ENCODE measurements at regions not wholly inside any gene's neighbourhood (a gene's known extent, or its start where the extent isn't known, plus 50 kb on each side); places are given as distances from the start of the nearest gene placed in this dataset.

DNA sequence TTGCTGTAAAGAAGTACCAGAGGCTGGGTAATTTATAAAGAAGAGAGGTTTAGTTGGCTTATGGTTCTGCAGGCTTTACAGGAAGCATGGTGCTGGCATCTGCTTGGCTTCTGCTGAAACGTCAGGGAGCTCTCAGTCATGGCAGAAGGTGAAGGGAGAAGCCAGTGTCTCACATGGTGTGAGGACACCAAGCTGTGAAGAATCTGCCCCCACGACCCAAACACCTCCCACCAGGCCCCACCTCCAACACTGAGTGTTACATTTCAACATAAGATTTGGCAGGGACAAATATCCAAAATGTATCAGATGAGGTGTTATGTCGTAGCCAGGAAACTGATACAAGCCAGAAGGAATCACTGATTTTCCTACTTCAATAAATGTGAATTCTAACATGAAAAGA lies 136.5 kb downstream of the CYSLTR2 start:
- Mint-ChIP-seq H3K27me3 (ENCODE audit: low read depth) (no peaks in the 10 kb centered on the region), H3K27ac (no peak overlapping the region), H3K9me3 (no peaks in the 10 kb centered on the region), H3K4me1 (ENCODE audit: low read depth) (no peaks in the 10 kb centered on the region), H3K36me3 (ENCODE audit: low read depth) (no peaks in the 10 kb centered on the region), H3K4me3 (no peak overlapping the region)

DNA sequence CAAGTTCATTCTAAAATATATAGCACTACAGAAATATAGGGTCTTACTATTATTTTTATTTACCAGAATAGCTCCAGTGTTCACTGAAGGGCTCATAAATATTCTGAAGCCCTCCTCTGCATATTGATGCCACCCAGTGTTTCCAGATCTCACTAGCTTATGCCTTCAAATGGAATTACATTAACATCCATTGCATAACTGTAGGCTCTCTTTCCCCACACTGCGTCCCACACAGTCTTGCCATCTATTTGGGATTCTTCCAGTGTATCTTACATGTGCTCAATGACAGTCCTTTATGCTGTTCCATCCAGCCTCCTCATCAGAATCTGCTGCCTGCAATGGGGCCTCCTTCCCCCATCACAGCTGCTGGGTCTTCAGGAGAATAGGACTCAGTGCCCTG lies 137.2 kb downstream of the CYSLTR2 start:
- H3K36me3 Mint-ChIP-seq (ENCODE audit: low read depth): no peaks in the 10 kb centered on the region
- H3K9me3 Mint-ChIP-seq: no peaks in the 10 kb centered on the region
- no peaks in the 10 kb centered on the region for H3K27me3 Mint-ChIP-seq (ENCODE audit: low read depth)
- H3K4me1 Mint-ChIP-seq (ENCODE audit: low read depth): no peaks in the 10 kb centered on the region
- H3K4me3 Mint-ChIP-seq: no peak overlapping the region
- no peak overlapping the region for H3K27ac Mint-ChIP-seq

DNA sequence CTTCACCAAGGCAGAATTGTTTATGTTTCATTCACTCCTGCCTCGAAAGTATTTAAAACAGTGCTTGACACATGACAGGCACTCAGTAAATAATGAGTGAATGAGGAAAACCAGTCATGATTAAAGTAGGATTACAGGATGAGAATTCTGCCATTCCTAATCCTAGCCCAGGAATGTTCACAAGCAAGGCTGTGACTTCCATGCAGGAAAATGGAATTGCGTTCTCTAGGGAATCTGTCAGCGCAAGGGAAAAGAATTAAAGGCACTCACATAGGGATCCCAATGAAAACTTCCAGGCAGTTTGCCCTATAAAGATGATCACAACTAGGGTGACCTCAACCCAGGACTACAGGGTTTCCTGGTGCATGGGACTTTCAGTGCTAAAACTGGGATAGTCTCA lies 143.4 kb downstream of the CYSLTR2 start:
- Mint-ChIP-seq H3K27ac (no peak overlapping the region), H3K4me3 (no peak overlapping the region), H3K4me1 (ENCODE audit: low read depth) (no peaks in the 10 kb centered on the region), H3K36me3 (ENCODE audit: low read depth) (no peaks in the 10 kb centered on the region), H3K9me3 (peaks cover 14% of the 10 kb centered on the region), H3K27me3 (ENCODE audit: low read depth) (peaks cover 6% of the 10 kb centered on the region)

DNA sequence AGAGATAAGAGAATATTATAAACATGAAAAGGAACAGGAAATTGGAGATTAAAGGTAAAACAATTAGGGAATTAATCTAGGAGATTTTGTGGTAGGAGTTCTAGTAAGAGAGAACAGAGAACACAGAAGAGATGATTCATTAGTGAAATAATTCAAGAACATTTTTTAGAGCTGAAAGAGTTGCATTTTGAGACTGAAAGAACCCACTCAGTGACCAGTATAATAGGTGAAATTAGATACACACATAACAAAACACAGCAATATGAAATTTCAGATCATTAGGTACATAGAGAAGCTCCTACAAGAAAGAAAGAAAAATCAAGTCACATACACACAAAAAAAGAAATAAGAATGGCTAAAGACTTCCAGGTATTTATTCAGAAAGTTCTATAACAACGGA lies 144.0 kb downstream of the CYSLTR2 start:
- H3K27me3 Mint-ChIP-seq (ENCODE audit: low read depth): peaks cover 6% of the 10 kb centered on the region
- H3K4me1 Mint-ChIP-seq (ENCODE audit: low read depth): no peaks in the 10 kb centered on the region
- no peak overlapping the region for H3K27ac Mint-ChIP-seq
- H3K9me3 Mint-ChIP-seq: peaks cover 14% of the 10 kb centered on the region
- no peak overlapping the region for H3K4me3 Mint-ChIP-seq
- H3K36me3 Mint-ChIP-seq (ENCODE audit: low read depth): no peaks in the 10 kb centered on the region

DNA sequence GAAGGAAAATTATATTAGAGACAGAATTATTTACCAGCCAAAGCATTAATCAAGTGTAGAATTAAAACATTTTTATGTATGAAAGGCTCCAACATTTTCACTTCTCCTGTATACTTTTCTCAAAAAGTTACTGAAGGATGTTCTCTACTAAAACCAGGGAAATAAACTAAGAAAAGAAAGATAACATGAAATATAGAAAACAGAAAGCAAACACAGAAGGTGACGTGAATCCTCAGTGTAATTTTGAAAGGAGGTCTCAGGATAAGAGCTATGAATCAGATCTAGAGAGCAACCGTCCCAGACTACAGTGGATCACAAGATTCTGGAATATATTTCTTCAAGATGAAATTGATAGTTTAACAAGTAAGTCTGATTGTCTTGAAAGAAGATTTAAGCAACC lies 144.5 kb downstream of the CYSLTR2 start:
- H3K4me1 Mint-ChIP-seq (ENCODE audit: low read depth): no peaks in the 10 kb centered on the region
- no peak overlapping the region for H3K4me3 Mint-ChIP-seq
- H3K9me3 Mint-ChIP-seq: peaks cover 18% of the 10 kb centered on the region
- no peak overlapping the region for H3K27ac Mint-ChIP-seq
- peaks cover 2% of the 10 kb centered on the region for H3K36me3 Mint-ChIP-seq (ENCODE audit: low read depth)
- H3K27me3 Mint-ChIP-seq (ENCODE audit: low read depth): peaks cover 6% of the 10 kb centered on the region

DNA sequence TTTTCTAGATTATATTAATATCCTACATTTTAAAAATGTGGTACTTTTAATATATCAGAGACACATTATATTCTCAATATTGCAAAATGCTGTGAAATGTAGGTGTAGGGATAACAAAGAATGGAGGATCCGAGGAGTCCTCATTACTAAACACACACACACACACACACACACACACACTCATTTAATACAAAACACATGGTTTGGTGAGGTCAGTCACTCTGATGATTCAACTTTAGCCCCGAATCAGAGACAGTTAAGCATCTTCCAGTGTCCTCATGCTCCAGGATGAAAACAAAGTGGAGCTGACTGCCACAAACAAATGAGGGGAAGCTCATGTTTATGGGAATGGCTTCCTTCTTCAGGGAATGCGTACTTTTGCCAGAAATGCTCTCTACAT lies 147.5 kb downstream of the CYSLTR2 start:
- H3K27ac Mint-ChIP-seq: no peak overlapping the region
- H3K9me3 Mint-ChIP-seq: peaks cover 20% of the 10 kb centered on the region
- peaks cover 6% of the 10 kb centered on the region for H3K27me3 Mint-ChIP-seq (ENCODE audit: low read depth)
- H3K36me3 Mint-ChIP-seq (ENCODE audit: low read depth): peaks cover 5% of the 10 kb centered on the region
- H3K4me1 Mint-ChIP-seq (ENCODE audit: low read depth): peaks cover 15% of the 10 kb centered on the region
- no peak overlapping the region for H3K4me3 Mint-ChIP-seq

DNA sequence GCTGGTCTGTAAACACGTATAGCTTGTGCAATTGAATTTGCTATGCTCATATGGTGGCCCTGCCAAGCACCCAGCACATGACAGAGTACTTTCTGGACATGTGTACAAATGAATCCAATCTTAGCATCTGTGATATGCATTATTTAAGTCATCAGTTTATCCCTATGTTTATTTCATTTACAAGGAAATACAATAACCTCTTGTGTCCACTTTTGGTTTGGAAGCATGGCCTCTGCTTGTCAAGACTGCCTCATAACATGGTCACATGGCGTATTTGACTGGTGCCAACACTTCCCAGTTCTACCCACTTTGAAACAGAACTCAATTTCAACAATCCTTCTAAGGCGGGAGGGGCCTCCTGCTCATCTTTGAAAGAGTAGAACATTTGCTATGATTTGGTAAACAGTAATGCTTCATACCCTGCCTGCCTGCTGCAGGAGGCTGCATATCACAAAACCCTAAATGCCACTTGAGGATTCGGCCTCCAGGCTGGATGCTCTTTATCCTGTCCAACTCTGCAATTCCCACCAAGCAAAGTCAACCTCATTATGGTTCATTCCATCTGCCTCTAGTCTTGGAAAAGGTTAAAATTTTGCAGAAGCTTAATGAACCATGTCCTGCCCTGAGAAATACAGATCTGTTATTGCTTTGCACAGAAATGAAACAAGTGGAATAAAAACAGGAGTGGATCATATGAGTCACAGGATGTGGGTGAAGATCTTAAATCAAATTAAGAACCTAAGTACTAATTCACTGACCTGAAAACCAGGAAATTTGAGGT lies 151.3 kb downstream of the CYSLTR2 start:
- no peak overlapping the region for H3K4me3 Mint-ChIP-seq
- H3K4me1 Mint-ChIP-seq (ENCODE audit: low read depth): peaks cover 24% of the 10 kb centered on the region
- H3K27me3 Mint-ChIP-seq (ENCODE audit: low read depth): no peaks in the 10 kb centered on the region
- H3K36me3 Mint-ChIP-seq (ENCODE audit: low read depth): peaks cover 11% of the 10 kb centered on the region
- H3K27ac Mint-ChIP-seq: peak overlapping the region; percentile 60
- peaks cover 15% of the 10 kb centered on the region for H3K9me3 Mint-ChIP-seq

DNA sequence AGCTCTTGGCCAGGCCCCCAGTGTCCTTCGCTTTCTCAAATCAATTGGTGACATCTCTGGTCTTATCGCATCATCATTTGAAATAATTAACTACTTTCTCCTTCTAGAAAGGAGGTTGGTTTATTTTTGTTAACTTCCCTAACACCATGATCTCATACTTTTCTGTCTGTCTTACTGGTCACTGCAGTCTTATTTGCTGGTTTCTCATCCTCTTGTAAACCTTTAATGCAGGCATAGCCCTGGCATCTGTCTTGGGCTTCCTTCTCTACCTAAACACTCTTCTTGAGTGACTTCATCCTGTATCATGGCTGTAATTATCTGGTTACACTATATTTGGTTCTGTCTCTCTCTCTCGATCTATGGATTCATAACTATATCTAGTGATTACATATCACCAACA lies 152.8 kb downstream of the CYSLTR2 start:
- H3K4me3 Mint-ChIP-seq: no peak overlapping the region
- H3K4me1 Mint-ChIP-seq (ENCODE audit: low read depth): peaks cover 24% of the 10 kb centered on the region
- peaks cover 2% of the 10 kb centered on the region for H3K27me3 Mint-ChIP-seq (ENCODE audit: low read depth)
- peak overlapping the region; percentile 6 for H3K27ac Mint-ChIP-seq
- H3K36me3 Mint-ChIP-seq (ENCODE audit: low read depth): peaks cover 12% of the 10 kb centered on the region
- peaks cover 17% of the 10 kb centered on the region for H3K9me3 Mint-ChIP-seq

DNA sequence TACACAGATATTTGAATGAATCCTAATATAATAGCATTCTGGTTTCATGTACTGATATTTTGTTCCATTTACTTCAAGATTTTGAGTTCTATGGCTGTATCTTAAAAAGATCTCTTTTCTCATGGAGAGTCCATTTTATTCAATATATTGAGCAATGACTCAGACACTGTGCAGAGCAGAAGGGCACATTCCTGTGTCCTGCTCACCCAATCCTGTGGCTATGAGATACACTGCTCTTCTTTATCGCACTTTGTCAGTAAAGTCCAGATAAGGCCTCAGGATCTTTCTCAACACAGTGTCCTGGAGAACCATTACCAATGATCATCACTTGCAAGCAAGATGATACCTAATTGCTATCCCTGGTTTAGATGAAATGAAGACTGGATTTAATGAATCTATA lies 155.0 kb downstream of the CYSLTR2 start:
- peaks cover 8% of the 10 kb centered on the region for H3K36me3 Mint-ChIP-seq (ENCODE audit: low read depth)
- H3K9me3 Mint-ChIP-seq: peaks cover 13% of the 10 kb centered on the region
- peaks cover 7% of the 10 kb centered on the region for H3K27me3 Mint-ChIP-seq (ENCODE audit: low read depth)
- H3K4me1 Mint-ChIP-seq (ENCODE audit: low read depth): peaks cover 24% of the 10 kb centered on the region
- no peak overlapping the region for H3K4me3 Mint-ChIP-seq
- H3K27ac Mint-ChIP-seq: no peak overlapping the region

DNA sequence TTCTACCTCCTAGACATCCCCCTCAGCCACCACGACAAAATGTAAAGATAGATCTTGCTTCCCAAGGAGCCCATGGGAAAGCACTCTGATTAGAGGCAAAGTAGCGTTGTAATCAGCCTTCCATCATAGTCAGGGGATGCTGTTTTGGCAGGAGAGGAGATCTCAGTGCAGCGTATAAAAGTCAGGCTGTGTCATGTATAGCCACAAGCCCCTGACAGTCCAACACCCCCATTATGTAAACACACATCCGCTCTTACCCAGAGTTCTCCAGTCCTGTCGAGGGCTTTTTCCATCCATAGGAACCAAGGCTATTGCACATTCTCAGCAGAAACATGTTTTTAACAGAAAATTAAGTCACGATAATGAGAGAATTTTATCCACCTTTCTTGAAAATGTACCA lies 156.3 kb downstream of the CYSLTR2 start:
- peaks cover 9% of the 10 kb centered on the region for H3K27me3 Mint-ChIP-seq (ENCODE audit: low read depth)
- H3K27ac Mint-ChIP-seq: no peak overlapping the region

DNA sequence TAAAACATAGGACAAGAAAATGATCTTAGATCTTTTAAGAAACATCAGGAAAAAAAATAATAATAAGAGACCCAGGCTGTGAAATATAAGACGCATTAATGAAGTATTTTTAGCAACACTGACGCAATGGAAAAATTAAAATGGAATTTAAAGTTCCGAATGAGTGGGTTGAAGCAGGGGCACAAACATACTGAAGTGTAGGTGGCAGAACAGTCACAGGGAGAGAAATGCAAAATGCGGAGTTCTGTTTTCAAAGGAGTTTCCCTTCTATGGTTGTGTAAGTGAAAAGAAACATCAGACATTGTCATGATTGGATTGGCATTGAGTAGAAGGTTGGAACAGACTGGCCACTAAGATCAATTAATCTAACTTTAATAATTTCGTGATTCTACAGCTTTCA lies 159.8 kb downstream of the CYSLTR2 start:
- Mint-ChIP-seq H3K4me1 (ENCODE audit: low read depth) (peaks cover 12% of the 10 kb centered on the region), H3K4me3 (no peak overlapping the region), H3K9me3 (peaks cover 4% of the 10 kb centered on the region), H3K27me3 (ENCODE audit: low read depth) (peaks cover 9% of the 10 kb centered on the region), H3K27ac (no peak overlapping the region), H3K36me3 (ENCODE audit: low read depth) (peaks cover 3% of the 10 kb centered on the region)

More for the DNA sequence above, 156.3 kb downstream of the CYSLTR2 start:
- Mint-ChIP-seq H3K36me3 (ENCODE audit: low read depth) (peaks cover 8% of the 10 kb centered on the region), H3K4me3 (no peak overlapping the region), H3K9me3 (peaks cover 13% of the 10 kb centered on the region), H3K4me1 (ENCODE audit: low read depth) (peaks cover 19% of the 10 kb centered on the region)

DNA sequence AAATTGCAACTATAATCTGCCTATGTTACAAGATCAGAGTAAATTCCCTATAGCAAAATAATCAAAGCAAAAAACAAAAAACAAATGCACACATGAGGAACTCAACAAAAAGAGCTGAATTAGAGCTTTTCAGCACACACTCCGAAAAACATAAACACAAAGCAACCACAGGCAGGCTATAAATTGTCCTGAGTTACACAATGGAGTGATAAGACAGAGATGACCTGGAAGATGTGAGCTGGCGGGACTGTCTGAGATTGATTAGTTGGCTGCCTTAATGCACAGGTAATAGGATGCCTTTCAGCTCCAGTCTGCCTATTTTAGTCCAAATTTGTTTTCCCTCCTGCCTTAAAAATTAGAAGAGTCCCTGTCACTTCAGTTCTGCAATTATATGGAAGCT lies 159.0 kb upstream of the FNDC3A start:
- Mint-ChIP-seq H3K27me3 (ENCODE audit: low read depth) (peaks cover 6% of the 10 kb centered on the region), H3K4me1 (ENCODE audit: low read depth) (peaks cover 12% of the 10 kb centered on the region), H3K36me3 (ENCODE audit: low read depth) (peaks cover 2% of the 10 kb centered on the region), H3K27ac (no peak overlapping the region), H3K4me3 (peak overlapping the region; percentile 66), H3K9me3 (peaks cover under 1% of the 10 kb centered on the region)

DNA sequence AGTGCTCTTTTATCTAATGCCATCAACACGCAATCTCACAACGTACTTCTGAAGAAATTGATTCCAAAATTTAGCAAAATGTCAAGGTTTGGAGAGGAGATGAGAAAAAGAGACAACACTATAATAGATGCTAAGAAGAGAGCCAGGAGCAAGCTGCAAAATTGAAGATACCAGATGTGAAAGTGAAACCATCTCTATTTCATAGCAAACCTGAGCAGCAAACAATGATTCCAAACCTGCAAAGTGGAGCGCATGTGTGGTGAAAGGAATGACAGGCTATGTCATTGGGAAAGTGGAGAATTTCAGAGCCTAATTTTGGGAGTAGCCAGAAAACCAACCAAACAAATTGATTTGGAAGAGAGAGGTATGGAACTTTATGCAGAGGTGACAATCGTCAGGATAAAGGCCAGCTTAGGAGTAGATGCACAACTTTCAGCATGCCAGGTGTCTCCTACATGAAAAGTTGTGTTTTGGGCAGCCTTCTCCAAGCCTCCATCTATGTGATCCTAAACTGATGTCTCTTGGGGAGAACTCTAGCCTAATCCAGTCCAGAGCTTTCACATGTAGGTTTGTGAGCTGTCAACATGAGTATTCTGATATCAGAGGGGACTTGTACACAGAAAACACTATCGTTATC lies 158.4 kb upstream of the FNDC3A start:
- Mint-ChIP-seq H3K9me3 (no peaks in the 10 kb centered on the region), H3K4me1 (ENCODE audit: low read depth) (peaks cover 12% of the 10 kb centered on the region), H3K27ac (peak overlapping the region; percentile 1), H3K4me3 (peak overlapping the region; percentile 66), H3K27me3 (ENCODE audit: low read depth) (peaks cover 6% of the 10 kb centered on the region), H3K36me3 (ENCODE audit: low read depth) (peaks cover 2% of the 10 kb centered on the region)

DNA sequence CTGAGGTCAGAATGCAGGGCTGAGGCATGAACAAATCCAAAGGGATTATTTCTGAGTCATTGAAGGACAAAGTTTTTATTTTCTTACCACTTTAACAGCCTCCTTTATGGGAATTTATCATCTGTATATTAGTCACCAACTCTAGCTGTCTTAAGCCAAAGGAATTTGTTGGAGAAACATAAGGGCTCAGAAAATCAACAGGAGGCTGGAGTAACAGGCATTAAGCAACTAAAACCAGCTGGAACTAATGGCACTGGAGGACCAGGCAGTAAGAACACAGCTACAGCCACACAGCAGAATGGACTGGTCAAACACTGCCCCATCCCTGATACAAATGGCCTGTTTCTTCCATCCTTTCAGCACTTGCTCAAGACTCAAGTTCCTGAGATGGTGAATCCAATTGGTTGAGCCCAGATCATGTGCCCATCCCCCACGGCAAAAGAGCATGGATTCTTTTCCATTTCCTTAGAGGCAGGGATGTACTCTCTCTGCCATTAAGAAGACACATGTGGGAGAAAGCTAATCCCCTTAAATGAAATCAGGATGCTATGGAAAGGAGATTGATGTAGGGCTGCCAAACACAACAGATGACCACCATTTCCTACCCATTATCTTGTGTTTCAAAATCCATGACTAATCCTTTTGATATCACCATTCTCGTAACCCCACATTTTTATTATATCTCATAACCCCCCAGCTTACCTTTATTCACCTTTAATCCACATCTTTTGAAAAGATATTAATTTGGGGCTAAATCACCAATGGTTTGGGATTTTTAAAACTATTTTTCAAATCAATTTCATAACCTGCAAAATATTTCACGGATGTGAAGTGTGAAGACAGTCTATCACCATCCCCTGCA lies 157.0 kb upstream of the FNDC3A start:
- Mint-ChIP-seq H3K27me3 (ENCODE audit: low read depth) (peaks cover under 1% of the 10 kb centered on the region), H3K4me1 (ENCODE audit: low read depth) (peaks cover 12% of the 10 kb centered on the region), H3K27ac (no peak overlapping the region), H3K4me3 (no peak overlapping the region), H3K9me3 (no peaks in the 10 kb centered on the region), H3K36me3 (ENCODE audit: low read depth) (peaks cover 2% of the 10 kb centered on the region)

Measured in T-helper 1 cell treated with Interleukin-12 subunit alpha and Interleukin-12 subunit beta and Interleukin-4 antibody, amounts not matched to agents 30 μg/mL and 1 μg/mL, for 36 hours (primary cell).